ENCODE measurements at regions not wholly inside any gene's neighbourhood (a gene's known extent, or its start where the extent isn't known, plus 50 kb on each side); places are given as distances from the start of the nearest gene placed in this dataset.

DNA sequence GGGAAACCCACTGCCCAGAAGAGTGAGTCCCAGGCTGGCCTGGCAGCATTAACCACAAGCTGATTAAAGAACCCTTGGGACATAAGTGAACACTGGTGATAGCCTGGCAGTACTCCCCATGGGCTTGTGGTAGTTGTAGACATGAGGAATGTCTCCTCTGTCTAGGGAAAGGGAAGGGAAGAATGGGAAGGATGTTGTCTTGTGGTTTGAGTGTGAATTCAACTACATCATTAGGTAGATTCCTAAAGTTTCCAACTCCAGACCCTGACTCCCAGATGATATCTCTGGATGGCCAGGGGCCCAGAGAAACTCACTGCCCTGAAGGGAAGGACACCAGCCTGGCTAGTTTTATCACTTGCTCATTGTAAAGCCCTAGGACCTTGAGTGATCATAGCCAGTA lies 1012.4 kb upstream of the COX7C start:
- H3K4me3 ChIP-seq, result no peak overlapping the region
- ChIA-PET CTCF (ENCODE audit: low intra/inter-chr PET ratio) (no interaction called here), POLR2A (interaction anchor here (0.9 kb wide), 1 partner anchor 20 kb away, joined by 3 read pairs; no protein-coding TSS in a partner anchor)
- no peaks in the 10 kb centered on the region for H3K9me1 ChIP-seq (ENCODE audit: control insufficient read depth, insufficient read depth, low read length)
- no peaks in the 10 kb centered on the region for H3K36me3 ChIP-seq (ENCODE audit: control insufficient read depth, insufficient read depth, low read length)
- H2AFZ ChIP-seq (ENCODE audit: low read depth, low read length), result no peak overlapping the region
- H3K27me3 ChIP-seq (ENCODE audit: control insufficient read depth in 2 of 2, insufficient read depth in 2 of 2, low read length in 2 of 2), result no peaks in the 10 kb centered on the region
- no peak overlapping the region for H3K9ac ChIP-seq (ENCODE audit: insufficient read depth in 1 of 2, low read depth in 2 of 2, low read length in 2 of 2)
- in situ Hi-C loops (cut with MboI) (no loop called here), intact Hi-C loops (cut with micrococcal nuclease) (no loop called here)
- H4K20me1 ChIP-seq (replicated peaks; ENCODE audit: control insufficient read depth, insufficient read depth, low read length), result no peaks in the 10 kb centered on the region
- H3K4me1 ChIP-seq (replicated peaks in 1 of 2; ENCODE audit: control insufficient read depth in 2 of 2, insufficient read depth in 2 of 2, low read length in 2 of 2), result no peaks in the 10 kb centered on the region
- H3K79me2 ChIP-seq (ENCODE audit: control insufficient read depth, insufficient read depth, low read length), result no peaks in the 10 kb centered on the region
- H3K4me2 ChIP-seq (ENCODE audit: insufficient read depth, low read length), result no peak overlapping the region
- ATAC-seq, result no peak
- no TSS peak for BruUV-seq (replicated peaks)
- no peak for TF ChIP-seq ZNF146 (CRISPR knock-in tag; IDR thresholded peaks at IDR 0.05; ENCODE audit: unreplicated experiment)
- TF ChIP-seq PHB2 (IDR thresholded peaks at IDR 0.05; ENCODE audit: low read depth), result no peak
- TF ChIP-seq JUN (IDR thresholded peaks at IDR 0.05; ENCODE audit: borderline replicate concordance, low read depth, low read length), result no peak
- TF ChIP-seq JUN (CRISPR knock-in tag; IDR thresholded peaks at IDR 0.05; ENCODE audit: borderline replicate concordance), result no peak
- no peak for TF ChIP-seq DNMT1 (IDR thresholded peaks at IDR 0.05)
- no peak for TF ChIP-seq SP2 (IDR thresholded peaks at IDR 0.05; ENCODE audit: extremely low read depth, low read depth, low read length, poor library complexity, severe bottlenecking)
- TF ChIP-seq ZNF445 (CRISPR knock-in tag; IDR thresholded peaks at IDR 0.05; ENCODE audit: low read depth), result no peak
- TF ChIP-seq, protein P1, sequence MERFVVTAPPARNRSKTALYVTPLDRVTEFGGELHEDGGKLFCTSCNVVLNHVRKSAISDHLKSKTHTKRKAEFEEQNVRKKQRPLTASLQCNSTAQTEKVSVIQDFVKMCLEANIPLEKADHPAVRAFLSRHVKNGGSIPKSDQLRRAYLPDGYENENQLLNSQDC (CRISPR knock-in tag; IDR thresholded peaks at IDR 0.05), result no peak
- no peak for TF ChIP-seq ZNF584 (CRISPR knock-in tag; IDR thresholded peaks at IDR 0.05; ENCODE audit: low read depth)
- TF ChIP-seq, protein P2, sequence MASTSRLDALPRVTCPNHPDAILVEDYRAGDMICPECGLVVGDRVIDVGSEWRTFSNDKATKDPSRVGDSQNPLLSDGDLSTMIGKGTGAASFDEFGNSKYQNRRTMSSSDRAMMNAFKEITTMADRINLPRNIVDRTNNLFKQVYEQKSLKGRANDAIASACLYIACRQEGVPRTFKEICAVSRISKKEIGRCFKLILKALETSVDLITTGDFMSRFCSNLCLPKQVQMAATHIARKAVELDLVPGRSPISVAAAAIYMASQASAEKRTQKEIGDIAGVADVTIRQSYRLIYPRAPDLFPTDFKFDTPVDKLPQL (IDR thresholded peaks at IDR 0.05; ENCODE audit: extremely low read depth, insufficient read length), result no peak
- TF ChIP-seq, protein P3, sequence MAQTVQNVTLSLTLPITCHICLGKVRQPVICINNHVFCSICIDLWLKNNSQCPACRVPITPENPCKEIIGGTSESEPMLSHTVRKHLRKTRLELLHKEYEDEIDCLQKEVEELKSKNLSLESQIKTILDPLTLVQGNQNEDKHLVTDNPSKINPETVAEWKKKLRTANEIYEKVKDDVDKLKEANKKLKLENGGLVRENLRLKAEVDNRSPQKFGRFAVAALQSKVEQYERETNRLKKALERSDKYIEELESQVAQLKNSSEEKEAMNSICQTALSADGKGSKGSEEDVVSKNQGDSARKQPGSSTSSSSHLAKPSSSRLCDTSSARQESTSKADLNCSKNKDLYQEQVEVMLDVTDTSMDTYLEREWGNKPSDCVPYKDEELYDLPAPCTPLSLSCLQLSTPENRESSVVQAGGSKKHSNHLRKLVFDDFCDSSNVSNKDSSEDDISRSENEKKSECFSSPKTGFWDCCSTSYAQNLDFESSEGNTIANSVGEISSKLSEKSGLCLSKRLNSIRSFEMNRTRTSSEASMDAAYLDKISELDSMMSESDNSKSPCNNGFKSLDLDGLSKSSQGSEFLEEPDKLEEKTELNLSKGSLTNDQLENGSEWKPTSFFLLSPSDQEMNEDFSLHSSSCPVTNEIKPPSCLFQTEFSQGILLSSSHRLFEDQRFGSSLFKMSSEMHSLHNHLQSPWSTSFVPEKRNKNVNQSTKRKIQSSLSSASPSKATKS (CRISPR knock-in tag; IDR thresholded peaks at IDR 0.05), result no peak
- no peak for TF ChIP-seq ZNF436 (CRISPR knock-in tag; IDR thresholded peaks at IDR 0.05)
- no peak for TF ChIP-seq MAFK (IDR thresholded peaks at IDR 0.05; ENCODE audit: low read length)
- no peak for TF ChIP-seq ERF (CRISPR knock-in tag; IDR thresholded peaks at IDR 0.05)
- no peak for TF ChIP-seq POLR2A (conservative IDR thresholded peaks at IDR 0.05)
- TF ChIP-seq CSDE1 (IDR thresholded peaks at IDR 0.05), result no peak
- no peak for DNase-seq (ENCODE audit: extremely low read depth in 1 of 4, low spot score in 3 of 4)
- H3K9me3 ChIP-seq (replicated peaks; ENCODE audit: control insufficient read depth, insufficient read depth, low read depth, low read length), result no peaks in the 10 kb centered on the region
- no peak for FAIRE-seq
- H3K27ac ChIP-seq (ENCODE audit: extremely low read depth, low read depth, low read length), result no peak overlapping the region
